ENCODE measurements at regions not wholly inside any gene's neighbourhood (a gene's known extent, or its start where the extent isn't known, plus 50 kb on each side); places are given as distances from the start of the nearest gene placed in this dataset.

GRCh38 chr13:56019606-56020005 lies 1121.1 kb upstream of the PRR20A start:
- TF ChIP-seq CTCF (IDR thresholded peaks at IDR 0.05) (no peak), POLR2A (IDR thresholded peaks at IDR 0.05) (no peak)

All from Peyer's patch (tissue), 4 donors.